Common myeloid progenitor, CD34-positive (primary cell): ENCODE measurements at regions not wholly inside any gene's neighbourhood (a gene's known extent, or its start where the extent isn't known, plus 50 kb on each side); places are given as distances from the start of the nearest gene placed in this dataset.

ENCODE experiments used
- CTCF ChIA-PET: fragments of 350-600 bp; sonication (Branson Sonifier 250); formaldehyde crosslinking; loops from one replicate; lab custom pipeline; 2021; ENCODE audit warnings: antibody characterized with exemption; lab: Charles Lee
- POLR2A ChIA-PET: fragments of 350-600 bp; sonication (Branson Sonifier 250); formaldehyde crosslinking; loops from one replicate; lab custom pipeline; 2021; ENCODE audit warnings: antibody characterized with exemption; lab: Charles Lee
- DNase-seq, 3 donors: peaks; one replicate each; pipeline versions ENCODE4 v3.0.0 to v3.0.0-alpha.2; 2013
- H3K27ac ChIP-seq, 2 experiments: 1 replicate in 1 of 2; 2 replicates in 1 of 2; pipeline ENCODE4 v1.7.0; 2013; ENCODE audit warnings: inconsistent platforms in 2 of 2, low read length in 2 of 2, mild to moderate bottlenecking in 2 of 2, low read depth in 1 of 2, moderate library complexity in 1 of 2; ENCODE audit not compliant: severe bottlenecking in 2 of 2, insufficient read depth in 1 of 2, poor library complexity in 1 of 2
- H3K27me3 ChIP-seq, 5 experiments: replicated peaks in 2 of 5; 1 replicate in 3 of 5; 2 replicates in 2 of 5; pipeline versions ENCODE4 v1.6.1 to v1.7.0; 2013; ENCODE audit warnings: low read length in 4 of 5, mild to moderate bottlenecking in 2 of 5, moderate library complexity in 2 of 5, inconsistent platforms in 1 of 5; ENCODE audit not compliant: insufficient read depth in 5 of 5, control insufficient read depth in 4 of 5
- H3K36me3 ChIP-seq, 4 experiments: 1 replicate in 2 of 4; 2 replicates in 2 of 4; pipeline versions ENCODE4 v1.6.1 to v1.7.0; 2013; ENCODE audit warnings: low read length in 3 of 4, control low read depth in 1 of 4, mild to moderate bottlenecking in 1 of 4; ENCODE audit not compliant: control insufficient read depth in 4 of 4, insufficient read depth in 4 of 4
- H3K4me1 ChIP-seq, 4 experiments: 1 replicate in 3 of 4; 2 replicates in 1 of 4; pipeline versions ENCODE4 v1.6.1 to v1.7.1; 2013; ENCODE audit warnings: low read length in 3 of 4, mild to moderate bottlenecking in 3 of 4, control low read depth in 1 of 4, inconsistent platforms in 1 of 4, moderate library complexity in 1 of 4; ENCODE audit not compliant: control insufficient read depth in 4 of 4, insufficient read depth in 4 of 4; ENCODE audit errors: control extremely low read depth in 1 of 4
- H3K4me3 ChIP-seq, 7 experiments: 1 replicate in 4 of 7; 2 replicates in 3 of 7; pipeline versions ENCODE4 v1.5.1 to v1.7.0; 2013; ENCODE audit warnings: mild to moderate bottlenecking in 7 of 7, low read length in 6 of 7, moderate library complexity in 6 of 7, inconsistent platforms in 2 of 7, low read depth in 2 of 7, control low read depth in 1 of 7; ENCODE audit not compliant: insufficient read depth in 4 of 7, control insufficient read depth in 1 of 7; ENCODE audit errors: extremely low read depth in 1 of 7
- H3K9me3 ChIP-seq, 5 experiments: 1 replicate in 4 of 5; 2 replicates in 1 of 5; pipeline versions ENCODE4 v1.6.1 to v1.7.1; 2013; ENCODE audit warnings: low read length in 4 of 5, mild to moderate bottlenecking in 2 of 5, inconsistent platforms in 1 of 5, low read depth in 1 of 5, moderate library complexity in 1 of 5; ENCODE audit not compliant: control insufficient read depth in 4 of 5, insufficient read depth in 2 of 5; ENCODE audit errors: control extremely low read depth in 1 of 5
- WGBS: methylation state at CpG from one replicate; pipeline ENCODE4 v1.1.5; 2013; ENCODE audit not compliant: insufficient coverage; 5-methylcytosine and 5-hydroxymethylcytosine counted together

GRCh38 chr1:58165073-58165472 is 381.5 kb downstream of the OMA1 start:
- DNase-seq, result no peak
- no peaks in the 10 kb centered on the region for H3K27me3 ChIP-seq
- ChIA-PET POLR2A (no interaction called here), CTCF (interaction anchor here (1.4 to 4.2 kb wide), 2 partner anchors 10 to 100 kb away, joined by 4 to 13 read pairs; no protein-coding TSS in a partner anchor)
- 75% methylated on average over 5 of the region's 6 CpGs for WGBS
- H3K9me3 ChIP-seq, result peaks cover 0 to 7% (median 0%) of the 10 kb centered on the region in 5 experiments
- H3K36me3 ChIP-seq, result no peaks in the 10 kb centered on the region
- H3K4me3 ChIP-seq, result no peak overlapping the region
- no peaks in the 10 kb centered on the region for H3K4me1 ChIP-seq
- H3K27ac ChIP-seq, result no peak overlapping the region

GRCh38 chr1:58162952-58163550 is 383.5 kb downstream of the OMA1 start:
- DNase-seq, result peak; percentile 42 to 61 (median 48)
- no peak overlapping the region for H3K4me3 ChIP-seq
- ChIA-PET POLR2A (no interaction called here), CTCF (interaction anchor here (1.7 to 4.2 kb wide), 5 partner anchors 8 to 98 kb away, joined by 5 to 13 read pairs (median 6); no protein-coding TSS in a partner anchor)
- WGBS, result 43% methylated on average over 7 of the region's 9 CpGs
- no peak overlapping the region for H3K27ac ChIP-seq
- H3K27me3 ChIP-seq, result no peaks in the 10 kb centered on the region
- H3K9me3 ChIP-seq, result peaks cover 0 to 4% (median 0%) of the 10 kb centered on the region in 5 experiments
- H3K36me3 ChIP-seq, result no peaks in the 10 kb centered on the region
- H3K4me1 ChIP-seq, result no peaks in the 10 kb centered on the region

- POLR2A ChIA-PET, result no interaction called here
These were observed 387.1 kb downstream of the OMA1 start for GRCh38 chr1:58159434-58159830.

GRCh38 chr1:58158506-58159433 is 387.8 kb downstream of the OMA1 start:
- Histone ChIP-seq H3K36me3 (no peaks in the 10 kb centered on the region), H3K4me1 (no peaks in the 10 kb centered on the region), H3K4me3 (no peak overlapping the region), H3K27me3 (no peaks in the 10 kb centered on the region), H3K27ac (no peak overlapping the region), H3K9me3 (no peaks in the 10 kb centered on the region)
- 91% methylated on average over 4 of the region's 11 CpGs for WGBS
- CTCF ChIA-PET, result interaction anchor here (1.0 to 2.3 kb wide), 3 partner anchors 8 to 112 kb away, joined by 3 to 8 read pairs (median 4); no protein-coding TSS in a partner anchor
- no peak for DNase-seq
- POLR2A ChIA-PET, result no interaction called here

More at GRCh38 chr1:58159434-58159830, 387.1 kb downstream of the OMA1 start:
- H3K9me3 ChIP-seq, result no peaks in the 10 kb centered on the region
- no peaks in the 10 kb centered on the region for H3K27me3 ChIP-seq
- no peaks in the 10 kb centered on the region for H3K36me3 ChIP-seq
- no peak overlapping the region for H3K4me3 ChIP-seq
- WGBS, result no CpG with 5 or more reads among the region's 3 CpGs
- H3K27ac ChIP-seq, result no peak overlapping the region
- H3K4me1 ChIP-seq, result no peaks in the 10 kb centered on the region
- no peak for DNase-seq
- CTCF ChIA-PET, result no interaction called here

- no peaks in the 10 kb centered on the region for H3K9me3 ChIP-seq
- no peak overlapping the region for H3K27ac ChIP-seq
- ChIA-PET CTCF (interaction anchor here (1.0 to 2.3 kb wide), 3 partner anchors 9 to 111 kb away, joined by 3 to 8 read pairs (median 4); no protein-coding TSS in a partner anchor), POLR2A (no interaction called here)
- DNase-seq, result no peak
- H3K36me3 ChIP-seq, result no peaks in the 10 kb centered on the region
- no peak overlapping the region for H3K4me3 ChIP-seq
- no peaks in the 10 kb centered on the region for H3K4me1 ChIP-seq
- H3K27me3 ChIP-seq, result no peaks in the 10 kb centered on the region
These were observed 388.5 kb downstream of the OMA1 start for GRCh38 chr1:58158016-58158415.

- POLR2A ChIA-PET, result no interaction called here
- no peaks in the 10 kb centered on the region for H3K9me3 ChIP-seq
These were observed 389.3 kb downstream of the OMA1 start for GRCh38 chr1:58157256-58157655.

More at GRCh38 chr1:58157256-58157655, 389.3 kb downstream of the OMA1 start:
- peak in 1 of 3 donors; percentile 22 for DNase-seq
- H3K4me3 ChIP-seq, result no peak overlapping the region
- 100% methylated on average over 1 of the region's 4 CpGs for WGBS
- no peak overlapping the region for H3K27ac ChIP-seq
- H3K4me1 ChIP-seq, result no peaks in the 10 kb centered on the region
- CTCF ChIA-PET, result interaction anchor here (1.0 to 2.3 kb wide), 2 partner anchors 92 to 111 kb away, joined by 3 to 8 read pairs; no protein-coding TSS in a partner anchor
- H3K27me3 ChIP-seq, result no peaks in the 10 kb centered on the region
- no peaks in the 10 kb centered on the region for H3K36me3 ChIP-seq
